ENCODE measurements at regions not wholly inside any gene's neighbourhood (a gene's known extent, or its start where the extent isn't known, plus 50 kb on each side); places are given as distances from the start of the nearest gene placed in this dataset.
"Not testable (repeated sequence)": the region's sequence is repeated elsewhere in the genome, so short reads cannot be mapped to it uniquely, and the experiment has no call there.

DNA sequence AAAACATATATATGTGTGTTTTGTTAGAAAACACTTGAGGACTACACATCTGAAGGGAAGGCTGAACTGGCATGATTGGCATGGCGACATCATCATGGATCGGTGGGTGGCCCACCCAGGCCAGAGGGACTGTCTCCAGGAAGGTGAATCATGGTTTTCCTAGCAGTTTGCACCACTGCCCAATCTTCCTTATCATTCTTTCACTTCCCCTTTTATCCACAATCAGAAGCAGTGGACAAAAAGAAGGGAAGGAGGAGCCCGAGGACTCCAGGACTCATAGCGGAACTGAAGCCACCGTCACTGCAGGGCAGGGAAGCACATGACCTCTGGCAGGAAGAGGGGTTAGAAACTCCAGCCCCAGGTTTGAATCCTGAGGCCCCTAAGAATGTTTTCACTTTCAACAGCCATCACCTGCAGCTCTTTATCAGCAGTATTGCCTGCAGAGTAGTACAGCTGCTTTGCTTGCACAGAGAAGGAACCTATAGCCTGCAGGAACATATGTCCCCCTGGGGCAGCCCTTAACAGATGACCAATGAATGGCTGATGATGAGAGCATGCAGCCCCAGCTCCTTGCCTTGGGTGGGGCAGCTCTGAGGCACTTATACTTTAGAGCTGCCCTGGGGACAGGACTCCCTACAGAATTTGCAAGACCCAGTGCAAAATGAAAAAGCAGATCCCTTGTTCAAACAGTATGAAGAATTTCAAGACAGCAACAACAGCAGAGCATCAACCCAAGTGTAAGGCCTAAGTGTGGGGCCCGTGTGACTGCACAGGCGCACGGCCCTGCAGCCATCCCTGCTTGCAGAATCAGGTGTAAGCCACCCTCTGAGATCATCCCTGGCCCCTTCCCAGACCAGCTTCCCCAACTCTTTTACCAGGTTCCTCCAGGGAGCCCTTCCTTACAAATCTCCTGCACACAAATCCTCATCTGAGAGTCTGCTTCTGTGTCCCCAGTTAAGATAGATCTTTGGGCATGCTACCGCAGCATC is 241.8 kb upstream of the IRF2BP2 start:
- no peaks in the 10 kb centered on the region for H3K9me3 Mint-ChIP-seq
- H3K27me3 Mint-ChIP-seq (ENCODE audit: low read depth): no peaks in the 10 kb centered on the region
- H3K36me3 Mint-ChIP-seq (ENCODE audit: low read depth): peaks cover 2% of the 10 kb centered on the region
- peak overlapping the region; percentile 39 for H3K27ac Mint-ChIP-seq
- H3K4me3 Mint-ChIP-seq: no peak overlapping the region
- peaks cover 52% of the 10 kb centered on the region for H3K4me1 Mint-ChIP-seq (ENCODE audit: low read depth)

DNA sequence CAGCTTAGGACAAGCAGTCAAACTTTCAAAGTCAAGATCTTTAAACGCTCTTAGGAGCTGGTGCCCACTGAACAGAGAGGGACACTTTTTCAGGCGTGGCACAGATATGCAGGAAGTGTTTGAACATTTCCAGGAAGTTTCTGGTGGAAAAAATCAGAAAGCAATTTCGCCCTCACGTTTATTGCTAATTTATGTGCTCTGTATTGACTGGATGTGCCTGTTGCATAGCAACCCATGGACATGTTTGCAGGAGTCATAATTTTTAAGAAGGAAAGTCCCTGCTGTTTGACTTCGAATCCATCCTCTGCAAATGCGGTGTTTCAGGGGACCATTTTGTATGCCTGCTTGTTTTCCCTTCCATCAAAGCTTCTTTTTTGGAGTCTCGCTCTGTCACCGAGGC is 239.9 kb upstream of the IRF2BP2 start:
- no peaks in the 10 kb centered on the region for H3K9me3 Mint-ChIP-seq
- peaks cover 2% of the 10 kb centered on the region for H3K36me3 Mint-ChIP-seq (ENCODE audit: low read depth)
- peaks cover 70% of the 10 kb centered on the region for H3K4me1 Mint-ChIP-seq (ENCODE audit: low read depth)
- no peak overlapping the region for H3K27ac Mint-ChIP-seq
- no peak overlapping the region for H3K4me3 Mint-ChIP-seq
- no peaks in the 10 kb centered on the region for H3K27me3 Mint-ChIP-seq (ENCODE audit: low read depth)

- H3K36me3 Mint-ChIP-seq (ENCODE audit: low read depth): peaks cover 2% of the 10 kb centered on the region
- H3K4me3 Mint-ChIP-seq: no peak overlapping the region
- H3K4me1 Mint-ChIP-seq (ENCODE audit: low read depth): peaks cover 72% of the 10 kb centered on the region
- H3K9me3 Mint-ChIP-seq: no peaks in the 10 kb centered on the region
- no peaks in the 10 kb centered on the region for H3K27me3 Mint-ChIP-seq (ENCODE audit: low read depth)
- no peak overlapping the region for H3K27ac Mint-ChIP-seq
Observed at GRCh38 chr1:234848972-234849649, 239.1 kb upstream of the IRF2BP2 start.

DNA sequence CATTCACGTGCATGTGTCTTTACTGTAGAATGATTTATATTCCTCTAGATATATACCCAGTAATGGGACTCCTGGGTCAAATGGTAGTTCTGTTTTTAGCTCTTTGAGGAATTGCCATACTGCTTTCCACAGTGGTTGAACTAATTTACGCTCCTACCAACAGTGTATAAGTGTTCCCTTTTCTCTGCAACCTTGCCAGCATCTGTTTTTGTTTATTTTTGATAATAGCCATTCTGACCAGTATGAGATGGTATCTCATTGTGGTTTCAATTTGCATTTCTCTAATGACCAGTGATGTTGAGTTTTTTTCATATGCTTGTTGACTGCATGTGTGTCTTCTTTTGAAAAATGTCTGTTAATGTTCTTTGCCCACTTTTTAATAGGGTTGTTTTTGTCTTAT is 236.8 kb upstream of the IRF2BP2 start:
- H3K4me3 Mint-ChIP-seq; H3K36me3 Mint-ChIP-seq (ENCODE audit: low read depth); H3K27me3 Mint-ChIP-seq (ENCODE audit: low read depth); H3K9me3 Mint-ChIP-seq; H3K27ac Mint-ChIP-seq: not testable (repeated sequence)
- peaks cover 79% of the 10 kb centered on the region for H3K4me1 Mint-ChIP-seq (ENCODE audit: low read depth)

GRCh38 chr1:234845836-234846235 is 235.9 kb upstream of the IRF2BP2 start:
- peaks cover 80% of the 10 kb centered on the region for H3K4me1 Mint-ChIP-seq (ENCODE audit: low read depth)
- H3K27ac Mint-ChIP-seq: peak overlapping the region; percentile 91
- no peaks in the 10 kb centered on the region for H3K27me3 Mint-ChIP-seq (ENCODE audit: low read depth)
- H3K36me3 Mint-ChIP-seq (ENCODE audit: low read depth): no peaks in the 10 kb centered on the region
- H3K4me3 Mint-ChIP-seq: no peak overlapping the region
- H3K9me3 Mint-ChIP-seq: no peaks in the 10 kb centered on the region

GRCh38 chr1:234845097-234845660 is 235.2 kb upstream of the IRF2BP2 start:
- peaks cover 83% of the 10 kb centered on the region for H3K4me1 Mint-ChIP-seq (ENCODE audit: low read depth)
- no peaks in the 10 kb centered on the region for H3K27me3 Mint-ChIP-seq (ENCODE audit: low read depth)
- peak overlapping the region; percentile 72 for H3K4me3 Mint-ChIP-seq
- peak overlapping the region; percentile 91 for H3K27ac Mint-ChIP-seq
- no peaks in the 10 kb centered on the region for H3K9me3 Mint-ChIP-seq
- H3K36me3 Mint-ChIP-seq (ENCODE audit: low read depth): no peaks in the 10 kb centered on the region

DNA sequence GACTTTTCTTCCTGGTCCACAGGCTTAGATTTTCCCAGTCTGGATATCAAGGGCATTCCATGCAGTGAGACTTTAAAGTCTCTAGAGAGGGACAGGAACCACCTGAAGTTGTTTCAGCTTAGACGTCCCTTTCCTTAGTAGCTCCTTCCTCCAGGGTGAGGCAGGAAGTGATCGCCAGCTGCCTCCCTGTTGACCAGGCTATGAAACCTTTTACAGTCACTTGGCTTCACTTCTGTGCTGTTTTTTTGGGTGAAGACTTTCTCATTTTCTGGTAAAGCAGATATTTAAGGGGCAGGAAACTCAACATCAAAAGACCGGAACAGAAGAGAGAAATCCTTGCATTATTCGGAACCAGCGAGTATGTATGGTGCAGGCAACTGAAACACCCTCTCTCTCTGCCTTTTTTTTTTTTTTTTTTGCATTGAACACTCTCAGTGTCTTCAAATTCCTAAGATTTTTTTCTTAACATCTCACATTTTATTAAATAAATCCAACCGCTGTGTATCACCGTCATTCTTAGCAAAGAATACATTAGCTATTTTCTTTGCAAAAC is 234.6 kb upstream of the IRF2BP2 start:
- H3K9me3 Mint-ChIP-seq: no peaks in the 10 kb centered on the region
- H3K27me3 Mint-ChIP-seq (ENCODE audit: low read depth): no peaks in the 10 kb centered on the region
- no peaks in the 10 kb centered on the region for H3K36me3 Mint-ChIP-seq (ENCODE audit: low read depth)
- peaks cover 82% of the 10 kb centered on the region for H3K4me1 Mint-ChIP-seq (ENCODE audit: low read depth)
- H3K4me3 Mint-ChIP-seq: peak overlapping the region; percentile 72
- H3K27ac Mint-ChIP-seq: peak overlapping the region; percentile 91

DNA sequence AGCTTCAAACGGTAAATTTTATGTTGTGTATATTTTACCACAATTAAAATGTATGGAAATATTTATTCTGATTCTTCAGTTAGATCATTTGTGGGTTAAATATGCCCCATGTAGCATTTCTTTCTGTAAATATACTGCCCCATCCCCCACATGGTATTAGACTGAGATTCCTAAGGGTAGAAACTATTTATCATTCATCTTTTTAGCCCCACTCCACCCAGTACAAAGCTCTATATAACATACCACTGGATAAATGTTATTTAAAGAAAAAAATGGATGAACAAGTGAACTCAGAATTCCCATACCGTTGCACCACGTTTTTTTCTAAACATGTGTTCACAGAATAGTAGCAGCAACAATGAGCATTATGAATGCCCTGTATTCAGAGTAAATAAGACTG is 234.0 kb upstream of the IRF2BP2 start:
- Mint-ChIP-seq H3K9me3 (no peaks in the 10 kb centered on the region), H3K4me3 (peak overlapping the region; percentile 72), H3K4me1 (ENCODE audit: low read depth) (peaks cover 79% of the 10 kb centered on the region), H3K27ac (peak overlapping the region; percentile 91), H3K27me3 (ENCODE audit: low read depth) (no peaks in the 10 kb centered on the region), H3K36me3 (ENCODE audit: low read depth) (no peaks in the 10 kb centered on the region)

DNA sequence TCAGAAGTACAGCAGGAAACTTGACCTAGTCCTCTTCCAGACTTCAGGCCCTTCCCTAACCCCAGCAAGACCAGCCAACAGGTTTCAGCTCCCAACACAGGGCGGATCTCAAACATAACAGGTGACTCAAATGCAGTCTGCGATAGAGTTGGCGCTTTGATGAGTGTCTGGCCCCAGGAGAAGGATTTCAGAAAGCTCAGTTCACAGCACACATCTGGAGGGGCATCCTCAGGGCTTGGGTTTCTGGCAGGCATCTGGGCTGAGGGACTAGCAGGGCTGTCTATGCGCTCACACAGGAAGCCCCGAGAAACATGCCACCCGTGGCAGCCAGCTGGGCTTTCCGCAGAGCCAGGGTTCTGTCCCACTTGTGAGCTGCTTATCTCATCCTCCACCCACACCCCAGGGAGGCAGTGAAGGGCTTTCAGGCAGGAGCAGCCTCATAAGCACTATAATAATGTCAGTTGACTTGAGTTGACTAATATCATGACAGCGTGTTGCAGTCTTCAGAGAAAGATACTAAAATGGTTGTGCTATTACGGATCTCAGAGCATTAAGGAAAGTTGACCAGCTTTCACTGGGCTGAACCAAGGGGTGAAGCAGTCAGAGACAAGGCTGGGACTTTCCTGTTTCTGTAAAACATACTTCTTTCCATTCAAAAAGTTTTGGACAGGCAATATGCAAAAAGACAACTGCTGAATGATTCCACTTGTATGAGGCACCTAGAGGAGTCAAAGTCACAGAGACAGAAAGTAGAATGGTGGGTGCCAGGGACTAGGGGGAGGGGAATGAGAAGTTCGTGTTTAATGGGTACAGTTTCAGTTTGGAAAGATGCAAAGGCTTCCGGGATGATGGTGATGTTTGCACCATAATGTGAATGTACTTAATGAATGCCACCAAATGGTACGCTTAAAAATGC is 233.0 kb upstream of the IRF2BP2 start:
- peak overlapping the region; percentile 68 for H3K4me3 Mint-ChIP-seq

GRCh38 chr1:234841710-234842231 is 231.8 kb upstream of the IRF2BP2 start:
- no peaks in the 10 kb centered on the region for H3K27me3 Mint-ChIP-seq (ENCODE audit: low read depth)
- H3K4me3 Mint-ChIP-seq: peak overlapping the region; percentile 50
- H3K27ac Mint-ChIP-seq: peak overlapping the region; percentile 79
- no peaks in the 10 kb centered on the region for H3K9me3 Mint-ChIP-seq
- peaks cover 79% of the 10 kb centered on the region for H3K4me1 Mint-ChIP-seq (ENCODE audit: low read depth)
- H3K36me3 Mint-ChIP-seq (ENCODE audit: low read depth): no peaks in the 10 kb centered on the region

More for the DNA sequence above, 233.0 kb upstream of the IRF2BP2 start:
- Mint-ChIP-seq H3K27me3 (ENCODE audit: low read depth) (no peaks in the 10 kb centered on the region), H3K4me1 (ENCODE audit: low read depth) (peaks cover 86% of the 10 kb centered on the region), H3K27ac (peak overlapping the region; percentile 81), H3K9me3 (no peaks in the 10 kb centered on the region), H3K36me3 (ENCODE audit: low read depth) (no peaks in the 10 kb centered on the region)

DNA sequence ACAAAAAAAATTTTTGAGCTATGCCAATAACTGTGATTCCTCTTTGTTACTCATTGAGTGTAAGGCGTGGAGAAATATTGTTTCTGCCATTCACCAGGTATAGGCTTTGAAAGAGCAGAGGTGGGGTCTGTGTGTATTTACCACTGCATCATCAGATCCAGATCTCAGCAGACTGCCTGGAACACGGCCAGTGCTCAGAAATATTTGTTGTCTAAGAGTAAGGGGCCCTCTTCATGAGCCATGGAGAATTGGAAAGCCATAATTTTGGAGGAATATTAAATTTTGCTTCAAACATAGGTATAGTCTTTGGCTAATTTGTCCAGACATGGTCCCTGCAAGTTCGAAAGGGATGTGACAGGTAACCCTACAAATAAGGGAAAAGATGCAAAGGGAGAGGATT is 231.3 kb upstream of the IRF2BP2 start:
- Mint-ChIP-seq H3K9me3 (no peaks in the 10 kb centered on the region), H3K27ac (peak overlapping the region; percentile 42), H3K4me1 (ENCODE audit: low read depth) (peaks cover 77% of the 10 kb centered on the region)

DNA sequence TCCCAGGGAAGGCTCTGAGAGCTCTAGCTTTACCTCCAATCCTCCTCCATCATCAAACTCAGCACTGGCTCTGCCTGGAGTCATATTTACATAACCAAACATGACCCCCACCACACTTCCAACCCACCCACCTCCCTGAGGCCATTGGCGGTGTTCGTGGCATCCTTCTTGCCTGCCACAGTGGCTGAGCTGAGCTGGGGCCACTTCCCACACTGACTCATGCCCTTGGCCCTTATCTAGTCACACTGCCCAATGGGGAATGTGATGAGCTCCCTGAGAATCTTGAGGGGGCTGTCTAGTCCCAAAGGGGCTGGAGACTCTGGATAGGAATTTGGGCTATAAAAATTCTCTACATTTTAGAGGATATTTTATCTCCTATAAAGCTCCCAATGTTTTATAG is 230.9 kb upstream of the IRF2BP2 start:
- Mint-ChIP-seq H3K27ac (peak overlapping the region; percentile 43), H3K27me3 (ENCODE audit: low read depth) (no peaks in the 10 kb centered on the region), H3K4me3 (no peak overlapping the region), H3K4me1 (ENCODE audit: low read depth) (peaks cover 76% of the 10 kb centered on the region), H3K36me3 (ENCODE audit: low read depth) (no peaks in the 10 kb centered on the region), H3K9me3 (no peaks in the 10 kb centered on the region)

More for the DNA sequence above, 231.3 kb upstream of the IRF2BP2 start:
- Mint-ChIP-seq H3K4me3 (peak overlapping the region; percentile 14), H3K27me3 (ENCODE audit: low read depth) (no peaks in the 10 kb centered on the region), H3K36me3 (ENCODE audit: low read depth) (no peaks in the 10 kb centered on the region)

DNA sequence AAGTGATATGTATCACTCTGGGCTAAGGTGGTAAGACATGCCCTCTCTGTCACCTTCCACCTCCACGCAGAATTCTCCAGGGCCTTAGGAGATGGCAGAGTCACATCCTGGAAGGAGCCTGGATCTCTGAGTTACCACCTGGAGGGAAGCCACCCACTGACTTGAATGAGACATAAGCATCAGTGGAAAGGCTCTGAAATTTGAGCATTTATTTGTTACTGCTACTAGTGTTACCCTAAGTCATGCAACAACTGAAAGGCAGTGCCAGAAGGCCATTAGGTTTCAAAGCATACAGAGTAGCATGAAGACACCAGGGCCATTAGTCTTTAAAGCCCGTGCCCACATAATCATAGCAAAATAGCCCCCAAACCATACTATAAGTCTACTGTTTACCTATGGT is 230.3 kb upstream of the IRF2BP2 start:
- Mint-ChIP-seq H3K27me3 (ENCODE audit: low read depth) (no peaks in the 10 kb centered on the region), H3K36me3 (ENCODE audit: low read depth) (no peaks in the 10 kb centered on the region), H3K9me3 (no peaks in the 10 kb centered on the region), H3K4me1 (ENCODE audit: low read depth) (peaks cover 70% of the 10 kb centered on the region), H3K27ac (peak overlapping the region; percentile 43), H3K4me3 (no peak overlapping the region)

All from T-helper 1 cell treated with Interleukin-12 subunit alpha and Interleukin-12 subunit beta and Interleukin-4 antibody, amounts not matched to agents 30 μg/mL and 1 μg/mL, for 36 hours (primary cell).